ENCODE measurements at regions not wholly inside any gene's neighbourhood (a gene's known extent, or its start where the extent isn't known, plus 50 kb on each side); places are given as distances from the start of the nearest gene placed in this dataset.

- H3K4me3 ChIP-seq (ENCODE audit: low read length) = no peak overlapping the region
- no peak overlapping the region for H3K9ac ChIP-seq (ENCODE audit: low read length)
- no peaks in the 10 kb centered on the region for H3K27me3 ChIP-seq (replicated peaks; ENCODE audit: control insufficient read depth, insufficient read depth, low read length)
- H3K4me1 ChIP-seq (ENCODE audit: control insufficient read depth, insufficient read depth, low read length) = no peaks in the 10 kb centered on the region
- no peaks in the 10 kb centered on the region for H3K9me3 ChIP-seq (ENCODE audit: control insufficient read depth, low read length)
- H3K36me3 ChIP-seq (ENCODE audit: control insufficient read depth, insufficient read depth, low read length, severe bottlenecking) = no peaks in the 10 kb centered on the region
- no peak for DNase-seq (ENCODE audit: low read depth)
These were observed 175.9 kb downstream of the EVX1 start for GRCh38 chr7:27418541-27418940.

- H3K9ac ChIP-seq (ENCODE audit: low read length) = no peak overlapping the region
- H3K36me3 ChIP-seq (ENCODE audit: control insufficient read depth, insufficient read depth, low read length, severe bottlenecking) = no peaks in the 10 kb centered on the region
- H3K9me3 ChIP-seq (ENCODE audit: control insufficient read depth, low read length) = no peaks in the 10 kb centered on the region
- no peak for DNase-seq (ENCODE audit: low read depth)
- H3K4me3 ChIP-seq (ENCODE audit: low read length) = no peak overlapping the region
- H3K4me1 ChIP-seq (ENCODE audit: control insufficient read depth, insufficient read depth, low read length) = no peaks in the 10 kb centered on the region
- H3K27me3 ChIP-seq (replicated peaks; ENCODE audit: control insufficient read depth, insufficient read depth, low read length) = no peaks in the 10 kb centered on the region
These were observed 177.1 kb downstream of the EVX1 start for GRCh38 chr7:27419581-27420177.

- Histone ChIP-seq H3K9ac (ENCODE audit: low read length) (no peak overlapping the region), H3K27me3 (replicated peaks; ENCODE audit: control insufficient read depth, insufficient read depth, low read length) (no peaks in the 10 kb centered on the region), H3K36me3 (ENCODE audit: control insufficient read depth, insufficient read depth, low read length, severe bottlenecking) (no peaks in the 10 kb centered on the region), H3K4me1 (ENCODE audit: control insufficient read depth, insufficient read depth, low read length) (no peaks in the 10 kb centered on the region), H3K4me3 (ENCODE audit: low read length) (no peak overlapping the region), H3K9me3 (ENCODE audit: control insufficient read depth, low read length) (no peaks in the 10 kb centered on the region)
- no peak for DNase-seq (ENCODE audit: low read depth)
These were observed 178.1 kb downstream of the EVX1 start for GRCh38 chr7:27420702-27421101.

GRCh38 chr7:27423290-27423689 lies 180.7 kb downstream of the EVX1 start:
- H3K4me3 ChIP-seq (ENCODE audit: low read length) = no peak overlapping the region
- no peaks in the 10 kb centered on the region for H3K27me3 ChIP-seq (replicated peaks; ENCODE audit: control insufficient read depth, insufficient read depth, low read length)
- H3K36me3 ChIP-seq (ENCODE audit: control insufficient read depth, insufficient read depth, low read length, severe bottlenecking) = no peaks in the 10 kb centered on the region
- H3K9ac ChIP-seq (ENCODE audit: low read length) = no peak overlapping the region
- H3K9me3 ChIP-seq (ENCODE audit: control insufficient read depth, low read length) = peaks cover 7% of the 10 kb centered on the region
- H3K4me1 ChIP-seq (ENCODE audit: control insufficient read depth, insufficient read depth, low read length) = no peaks in the 10 kb centered on the region
- DNase-seq (ENCODE audit: low read depth) = no peak

GRCh38 chr7:27423821-27424220 lies 181.2 kb downstream of the EVX1 start:
- Histone ChIP-seq H3K4me3 (ENCODE audit: low read length) (no peak overlapping the region), H3K27me3 (replicated peaks; ENCODE audit: control insufficient read depth, insufficient read depth, low read length) (no peaks in the 10 kb centered on the region), H3K9me3 (ENCODE audit: control insufficient read depth, low read length) (peaks cover 7% of the 10 kb centered on the region), H3K36me3 (ENCODE audit: control insufficient read depth, insufficient read depth, low read length, severe bottlenecking) (no peaks in the 10 kb centered on the region), H3K9ac (ENCODE audit: low read length) (no peak overlapping the region), H3K4me1 (ENCODE audit: control insufficient read depth, insufficient read depth, low read length) (no peaks in the 10 kb centered on the region)
- no peak for DNase-seq (ENCODE audit: low read depth)

- Histone ChIP-seq H3K27me3 (replicated peaks; ENCODE audit: control insufficient read depth, insufficient read depth, low read length) (no peaks in the 10 kb centered on the region), H3K4me1 (ENCODE audit: control insufficient read depth, insufficient read depth, low read length) (no peaks in the 10 kb centered on the region)
These were observed 181.6 kb downstream of the EVX1 start for GRCh38 chr7:27424231-27424630.

GRCh38 chr7:27424749-27425148 lies 182.1 kb downstream of the EVX1 start:
- H3K4me1 ChIP-seq (ENCODE audit: control insufficient read depth, insufficient read depth, low read length) = no peaks in the 10 kb centered on the region
- H3K4me3 ChIP-seq (ENCODE audit: low read length) = no peak overlapping the region
- H3K9ac ChIP-seq (ENCODE audit: low read length) = no peak overlapping the region
- peaks cover 7% of the 10 kb centered on the region for H3K9me3 ChIP-seq (ENCODE audit: control insufficient read depth, low read length)
- no peaks in the 10 kb centered on the region for H3K36me3 ChIP-seq (ENCODE audit: control insufficient read depth, insufficient read depth, low read length, severe bottlenecking)
- no peaks in the 10 kb centered on the region for H3K27me3 ChIP-seq (replicated peaks; ENCODE audit: control insufficient read depth, insufficient read depth, low read length)
- no peak for DNase-seq (ENCODE audit: low read depth)

More at GRCh38 chr7:27424231-27424630, 181.6 kb downstream of the EVX1 start:
- Histone ChIP-seq H3K4me3 (ENCODE audit: low read length) (no peak overlapping the region), H3K36me3 (ENCODE audit: control insufficient read depth, insufficient read depth, low read length, severe bottlenecking) (no peaks in the 10 kb centered on the region), H3K9ac (ENCODE audit: low read length) (no peak overlapping the region), H3K9me3 (ENCODE audit: control insufficient read depth, low read length) (peaks cover 7% of the 10 kb centered on the region)
- DNase-seq (ENCODE audit: low read depth) = no peak

GRCh38 chr7:27427416-27427815 lies 184.8 kb downstream of the EVX1 start:
- peaks cover 7% of the 10 kb centered on the region for H3K9me3 ChIP-seq (ENCODE audit: control insufficient read depth, low read length)
- H3K27me3 ChIP-seq (replicated peaks; ENCODE audit: control insufficient read depth, insufficient read depth, low read length) = no peaks in the 10 kb centered on the region
- no peaks in the 10 kb centered on the region for H3K4me1 ChIP-seq (ENCODE audit: control insufficient read depth, insufficient read depth, low read length)
- H3K9ac ChIP-seq (ENCODE audit: low read length) = no peak overlapping the region
- DNase-seq (ENCODE audit: low read depth) = no peak
- no peak overlapping the region for H3K4me3 ChIP-seq (ENCODE audit: low read length)
- H3K36me3 ChIP-seq (ENCODE audit: control insufficient read depth, insufficient read depth, low read length, severe bottlenecking) = no peaks in the 10 kb centered on the region

- H3K9me3 ChIP-seq (ENCODE audit: control insufficient read depth, low read length) = peaks cover 7% of the 10 kb centered on the region
- H3K4me1 ChIP-seq (ENCODE audit: control insufficient read depth, insufficient read depth, low read length) = peaks cover 3% of the 10 kb centered on the region
- DNase-seq (ENCODE audit: low read depth) = no peak
- H3K27me3 ChIP-seq (replicated peaks; ENCODE audit: control insufficient read depth, insufficient read depth, low read length) = no peaks in the 10 kb centered on the region
- H3K9ac ChIP-seq (ENCODE audit: low read length) = no peak overlapping the region
- H3K36me3 ChIP-seq (ENCODE audit: control insufficient read depth, insufficient read depth, low read length, severe bottlenecking) = no peaks in the 10 kb centered on the region
- H3K4me3 ChIP-seq (ENCODE audit: low read length) = no peak overlapping the region
These were observed 187.5 kb downstream of the EVX1 start for GRCh38 chr7:27430105-27430504.

GRCh38 chr7:27431465-27431864 lies 188.9 kb downstream of the EVX1 start:
- Histone ChIP-seq H3K4me1 (ENCODE audit: control insufficient read depth, insufficient read depth, low read length) (peaks cover 5% of the 10 kb centered on the region), H3K9me3 (ENCODE audit: control insufficient read depth, low read length) (peaks cover 1% of the 10 kb centered on the region), H3K27me3 (replicated peaks; ENCODE audit: control insufficient read depth, insufficient read depth, low read length) (no peaks in the 10 kb centered on the region), H3K9ac (ENCODE audit: low read length) (no peak overlapping the region), H3K4me3 (ENCODE audit: low read length) (no peak overlapping the region), H3K36me3 (ENCODE audit: control insufficient read depth, insufficient read depth, low read length, severe bottlenecking) (no peaks in the 10 kb centered on the region)
- DNase-seq (ENCODE audit: low read depth) = no peak

- Histone ChIP-seq H3K4me1 (ENCODE audit: control insufficient read depth, insufficient read depth, low read length) (peaks cover 5% of the 10 kb centered on the region), H3K4me3 (ENCODE audit: low read length) (no peak overlapping the region), H3K9me3 (ENCODE audit: control insufficient read depth, low read length) (no peaks in the 10 kb centered on the region), H3K27me3 (replicated peaks; ENCODE audit: control insufficient read depth, insufficient read depth, low read length) (no peaks in the 10 kb centered on the region), H3K9ac (ENCODE audit: low read length) (no peak overlapping the region), H3K36me3 (ENCODE audit: control insufficient read depth, insufficient read depth, low read length, severe bottlenecking) (no peaks in the 10 kb centered on the region)
- DNase-seq (ENCODE audit: low read depth) = no peak
These were observed 191.0 kb downstream of the EVX1 start for GRCh38 chr7:27433581-27433980.

GRCh38 chr7:27434756-27435400 lies 192.3 kb downstream of the EVX1 start:
- Histone ChIP-seq H3K9me3 (ENCODE audit: control insufficient read depth, low read length) (no peaks in the 10 kb centered on the region), H3K36me3 (ENCODE audit: control insufficient read depth, insufficient read depth, low read length, severe bottlenecking) (no peaks in the 10 kb centered on the region), H3K4me1 (ENCODE audit: control insufficient read depth, insufficient read depth, low read length) (peaks cover 5% of the 10 kb centered on the region), H3K9ac (ENCODE audit: low read length) (no peak overlapping the region), H3K4me3 (ENCODE audit: low read length) (no peak overlapping the region), H3K27me3 (replicated peaks; ENCODE audit: control insufficient read depth, insufficient read depth, low read length) (no peaks in the 10 kb centered on the region)
- DNase-seq (ENCODE audit: low read depth) = no peak

All from adipocyte (in vitro differentiated cells).